ENCODE measurements at regions not wholly inside any gene's neighbourhood (a gene's known extent, or its start where the extent isn't known, plus 50 kb on each side); places are given as distances from the start of the nearest gene placed in this dataset.

- TF ChIP-seq USF1 (IDR thresholded peaks at IDR 0.05) (no peak), EP300 (IDR thresholded peaks at IDR 0.05; ENCODE audit: borderline replicate concordance) (no peak)
Measured at GRCh38 chr5:44981708-44982107, 173.0 kb downstream of the MRPS30 start.
